ENCODE measurements at regions not wholly inside any gene's neighbourhood (a gene's known extent, or its start where the extent isn't known, plus 50 kb on each side); places are given as distances from the start of the nearest gene placed in this dataset.
"Not testable (repeated sequence)": the region's sequence is repeated elsewhere in the genome, so short reads cannot be mapped to it uniquely, and the experiment has no call there.

DNA sequence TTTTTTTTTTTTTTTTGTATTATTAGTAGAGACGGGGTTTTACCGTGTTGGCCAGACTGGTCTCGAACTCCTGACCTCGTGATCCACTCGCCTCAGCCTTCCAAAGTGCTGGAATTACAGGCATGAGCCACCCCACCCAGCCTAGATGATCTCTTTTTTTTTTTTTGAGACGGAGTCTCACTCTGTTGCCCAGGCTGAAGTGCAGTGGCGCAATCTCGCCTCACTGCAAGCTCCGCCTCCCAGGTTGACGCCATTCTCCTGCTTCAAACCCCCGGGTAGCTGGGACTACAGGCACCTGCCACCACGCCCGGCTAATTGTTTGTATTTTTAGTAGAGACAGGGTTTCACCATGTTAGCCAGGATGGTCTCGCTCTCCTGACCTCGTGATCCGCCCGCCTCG is 216.8 kb downstream of the ZIC5 start:
- TF ChIP-seq, protein P1, sequence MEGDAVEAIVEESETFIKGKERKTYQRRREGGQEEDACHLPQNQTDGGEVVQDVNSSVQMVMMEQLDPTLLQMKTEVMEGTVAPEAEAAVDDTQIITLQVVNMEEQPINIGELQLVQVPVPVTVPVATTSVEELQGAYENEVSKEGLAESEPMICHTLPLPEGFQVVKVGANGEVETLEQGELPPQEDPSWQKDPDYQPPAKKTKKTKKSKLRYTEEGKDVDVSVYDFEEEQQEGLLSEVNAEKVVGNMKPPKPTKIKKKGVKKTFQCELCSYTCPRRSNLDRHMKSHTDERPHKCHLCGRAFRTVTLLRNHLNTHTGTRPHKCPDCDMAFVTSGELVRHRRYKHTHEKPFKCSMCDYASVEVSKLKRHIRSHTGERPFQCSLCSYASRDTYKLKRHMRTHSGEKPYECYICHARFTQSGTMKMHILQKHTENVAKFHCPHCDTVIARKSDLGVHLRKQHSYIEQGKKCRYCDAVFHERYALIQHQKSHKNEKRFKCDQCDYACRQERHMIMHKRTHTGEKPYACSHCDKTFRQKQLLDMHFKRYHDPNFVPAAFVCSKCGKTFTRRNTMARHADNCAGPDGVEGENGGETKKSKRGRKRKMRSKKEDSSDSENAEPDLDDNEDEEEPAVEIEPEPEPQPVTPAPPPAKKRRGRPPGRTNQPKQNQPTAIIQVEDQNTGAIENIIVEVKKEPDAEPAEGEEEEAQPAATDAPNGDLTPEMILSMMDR (IDR thresholded peaks at IDR 0.05; ENCODE audit: poor library complexity), result not testable (repeated sequence)
- TF ChIP-seq EZH2 (IDR thresholded peaks at IDR 0.05; ENCODE audit: borderline replicate concordance); EZH2phosphoT487 (IDR thresholded peaks at IDR 0.05; ENCODE audit: low read depth, severe bottlenecking, unreplicated experiment): not testable (repeated sequence)

Data from hepatocyte (in vitro differentiated cells).